ENCODE measurements at regions not wholly inside any gene's neighbourhood (a gene's known extent, or its start where the extent isn't known, plus 50 kb on each side); places are given as distances from the start of the nearest gene placed in this dataset.

DNA sequence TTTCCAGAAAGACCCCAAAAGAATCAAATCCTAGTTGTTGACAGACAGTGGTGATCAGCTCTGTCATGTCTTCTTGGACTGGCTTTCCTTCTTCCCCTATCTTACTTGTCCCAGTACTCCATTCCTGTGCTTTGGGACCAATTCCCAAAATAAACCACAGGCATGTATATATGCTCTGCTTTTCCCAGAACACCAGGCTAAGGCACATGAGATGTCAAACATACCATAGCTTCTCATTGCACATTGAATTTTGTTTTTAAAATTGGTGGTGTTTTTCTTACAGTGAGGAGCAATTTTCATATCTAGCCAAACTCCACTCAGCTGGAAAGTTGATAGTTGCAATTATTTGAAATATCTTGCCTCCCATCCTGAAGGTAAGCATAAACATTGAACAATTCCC is 88.9 kb upstream of the RGPD4 start (continued):
- TF ChIP-seq POLR2AphosphoS5 (IDR thresholded peaks at IDR 0.05; ENCODE audit: low read depth) (no peak), EZH2 (IDR thresholded peaks at IDR 0.05; ENCODE audit: low read depth, unreplicated experiment) (no peak), STAT1 (IDR thresholded peaks at IDR 0.05; ENCODE audit: unreplicated experiment) (no peak), ZNF331 (CRISPR knock-in tag; IDR thresholded peaks at IDR 0.05; ENCODE audit: low read depth) (no peak)
- TF ChIP-seq, protein P1, sequence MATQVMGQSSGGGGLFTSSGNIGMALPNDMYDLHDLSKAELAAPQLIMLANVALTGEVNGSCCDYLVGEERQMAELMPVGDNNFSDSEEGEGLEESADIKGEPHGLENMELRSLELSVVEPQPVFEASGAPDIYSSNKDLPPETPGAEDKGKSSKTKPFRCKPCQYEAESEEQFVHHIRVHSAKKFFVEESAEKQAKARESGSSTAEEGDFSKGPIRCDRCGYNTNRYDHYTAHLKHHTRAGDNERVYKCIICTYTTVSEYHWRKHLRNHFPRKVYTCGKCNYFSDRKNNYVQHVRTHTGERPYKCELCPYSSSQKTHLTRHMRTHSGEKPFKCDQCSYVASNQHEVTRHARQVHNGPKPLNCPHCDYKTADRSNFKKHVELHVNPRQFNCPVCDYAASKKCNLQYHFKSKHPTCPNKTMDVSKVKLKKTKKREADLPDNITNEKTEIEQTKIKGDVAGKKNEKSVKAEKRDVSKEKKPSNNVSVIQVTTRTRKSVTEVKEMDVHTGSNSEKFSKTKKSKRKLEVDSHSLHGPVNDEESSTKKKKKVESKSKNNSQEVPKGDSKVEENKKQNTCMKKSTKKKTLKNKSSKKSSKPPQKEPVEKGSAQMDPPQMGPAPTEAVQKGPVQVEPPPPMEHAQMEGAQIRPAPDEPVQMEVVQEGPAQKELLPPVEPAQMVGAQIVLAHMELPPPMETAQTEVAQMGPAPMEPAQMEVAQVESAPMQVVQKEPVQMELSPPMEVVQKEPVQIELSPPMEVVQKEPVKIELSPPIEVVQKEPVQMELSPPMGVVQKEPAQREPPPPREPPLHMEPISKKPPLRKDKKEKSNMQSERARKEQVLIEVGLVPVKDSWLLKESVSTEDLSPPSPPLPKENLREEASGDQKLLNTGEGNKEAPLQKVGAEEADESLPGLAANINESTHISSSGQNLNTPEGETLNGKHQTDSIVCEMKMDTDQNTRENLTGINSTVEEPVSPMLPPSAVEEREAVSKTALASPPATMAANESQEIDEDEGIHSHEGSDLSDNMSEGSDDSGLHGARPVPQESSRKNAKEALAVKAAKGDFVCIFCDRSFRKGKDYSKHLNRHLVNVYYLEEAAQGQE (IDR thresholded peaks at IDR 0.05; ENCODE audit: unreplicated experiment), result no peak

DNA sequence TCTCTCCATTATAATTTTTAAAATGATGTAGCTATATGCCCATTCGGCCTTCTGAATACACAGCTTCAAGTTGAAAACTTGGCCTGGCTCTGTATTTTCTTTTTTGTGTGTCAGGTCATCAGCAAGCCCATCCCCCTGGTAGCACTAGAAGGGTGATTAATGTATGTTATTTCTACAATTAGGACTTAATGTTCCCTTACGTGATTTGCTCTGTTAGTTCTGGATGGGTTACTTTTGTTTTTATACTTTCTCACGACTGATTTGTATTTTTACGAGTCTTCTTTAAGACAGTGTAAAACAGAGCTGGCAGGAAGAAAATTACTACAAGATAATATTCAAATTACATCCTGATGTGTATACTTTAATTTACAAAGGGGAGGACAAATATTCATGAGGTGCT is 88.4 kb upstream of the RGPD4 start:
- H3K27ac Mint-ChIP-seq, result no peak overlapping the region
- H3K27me3 Mint-ChIP-seq (ENCODE audit: insufficient read depth, low read depth, poor library complexity), result peaks cover 2% of the 10 kb centered on the region
- no peaks in the 10 kb centered on the region for H3K9me3 Mint-ChIP-seq
- TF ChIP-seq, protein P2, sequence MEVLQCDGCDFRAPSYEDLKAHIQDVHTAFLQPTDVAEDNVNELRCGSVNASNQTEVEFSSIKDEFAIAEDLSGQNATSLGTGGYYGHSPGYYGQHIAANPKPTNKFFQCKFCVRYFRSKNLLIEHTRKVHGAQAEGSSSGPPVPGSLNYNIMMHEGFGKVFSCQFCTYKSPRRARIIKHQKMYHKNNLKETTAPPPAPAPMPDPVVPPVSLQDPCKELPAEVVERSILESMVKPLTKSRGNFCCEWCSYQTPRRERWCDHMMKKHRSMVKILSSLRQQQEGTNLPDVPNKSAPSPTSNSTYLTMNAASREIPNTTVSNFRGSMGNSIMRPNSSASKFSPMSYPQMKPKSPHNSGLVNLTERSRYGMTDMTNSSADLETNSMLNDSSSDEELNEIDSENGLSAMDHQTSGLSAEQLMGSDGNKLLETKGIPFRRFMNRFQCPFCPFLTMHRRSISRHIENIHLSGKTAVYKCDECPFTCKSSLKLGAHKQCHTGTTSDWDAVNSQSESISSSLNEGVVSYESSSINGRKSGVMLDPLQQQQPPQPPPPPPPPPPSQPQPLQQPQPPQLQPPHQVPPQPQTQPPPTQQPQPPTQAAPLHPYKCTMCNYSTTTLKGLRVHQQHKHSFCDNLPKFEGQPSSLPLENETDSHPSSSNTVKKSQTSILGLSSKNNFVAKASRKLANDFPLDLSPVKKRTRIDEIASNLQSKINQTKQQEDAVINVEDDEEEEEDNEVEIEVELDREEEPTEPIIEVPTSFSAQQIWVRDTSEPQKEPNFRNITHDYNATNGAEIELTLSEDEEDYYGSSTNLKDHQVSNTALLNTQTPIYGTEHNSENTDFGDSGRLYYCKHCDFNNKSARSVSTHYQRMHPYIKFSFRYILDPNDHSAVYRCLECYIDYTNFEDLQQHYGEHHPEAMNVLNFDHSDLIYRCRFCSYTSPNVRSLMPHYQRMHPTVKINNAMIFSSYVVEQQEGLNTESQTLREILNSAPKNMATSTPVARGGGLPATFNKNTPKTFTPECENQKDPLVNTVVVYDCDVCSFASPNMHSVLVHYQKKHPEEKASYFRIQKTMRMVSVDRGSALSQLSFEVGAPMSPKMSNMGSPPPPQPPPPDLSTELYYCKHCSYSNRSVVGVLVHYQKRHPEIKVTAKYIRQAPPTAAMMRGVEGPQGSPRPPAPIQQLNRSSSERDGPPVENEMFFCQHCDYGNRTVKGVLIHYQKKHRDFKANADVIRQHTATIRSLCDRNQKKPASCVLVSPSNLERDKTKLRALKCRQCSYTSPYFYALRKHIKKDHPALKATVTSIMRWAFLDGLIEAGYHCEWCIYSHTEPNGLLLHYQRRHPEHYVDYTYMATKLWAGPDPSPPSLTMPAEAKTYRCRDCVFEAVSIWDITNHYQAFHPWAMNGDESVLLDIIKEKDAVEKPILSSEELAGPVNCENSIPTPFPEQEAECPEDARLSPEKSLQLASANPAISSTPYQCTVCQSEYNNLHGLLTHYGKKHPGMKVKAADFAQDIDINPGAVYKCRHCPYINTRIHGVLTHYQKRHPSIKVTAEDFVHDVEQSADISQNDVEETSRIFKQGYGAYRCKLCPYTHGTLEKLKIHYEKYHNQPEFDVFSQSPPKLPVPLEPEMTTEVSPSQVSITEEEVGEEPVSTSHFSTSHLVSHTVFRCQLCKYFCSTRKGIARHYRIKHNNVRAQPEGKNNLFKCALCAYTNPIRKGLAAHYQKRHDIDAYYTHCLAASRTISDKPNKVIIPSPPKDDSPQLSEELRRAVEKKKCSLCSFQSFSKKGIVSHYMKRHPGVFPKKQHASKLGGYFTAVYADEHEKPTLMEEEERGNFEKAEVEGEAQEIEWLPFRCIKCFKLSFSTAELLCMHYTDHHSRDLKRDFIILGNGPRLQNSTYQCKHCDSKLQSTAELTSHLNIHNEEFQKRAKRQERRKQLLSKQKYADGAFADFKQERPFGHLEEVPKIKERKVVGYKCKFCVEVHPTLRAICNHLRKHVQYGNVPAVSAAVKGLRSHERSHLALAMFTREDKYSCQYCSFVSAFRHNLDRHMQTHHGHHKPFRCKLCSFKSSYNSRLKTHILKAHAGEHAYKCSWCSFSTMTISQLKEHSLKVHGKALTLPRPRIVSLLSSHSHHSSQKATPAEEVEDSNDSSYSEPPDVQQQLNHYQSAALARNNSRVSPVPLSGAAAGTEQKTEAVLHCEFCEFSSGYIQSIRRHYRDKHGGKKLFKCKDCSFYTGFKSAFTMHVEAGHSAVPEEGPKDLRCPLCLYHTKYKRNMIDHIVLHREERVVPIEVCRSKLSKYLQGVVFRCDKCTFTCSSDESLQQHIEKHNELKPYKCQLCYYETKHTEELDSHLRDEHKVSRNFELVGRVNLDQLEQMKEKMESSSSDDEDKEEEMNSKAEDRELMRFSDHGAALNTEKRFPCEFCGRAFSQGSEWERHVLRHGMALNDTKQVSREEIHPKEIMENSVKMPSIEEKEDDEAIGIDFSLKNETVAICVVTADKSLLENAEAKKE (CRISPR knock-in tag; IDR thresholded peaks at IDR 0.05), result no peak
- TF ChIP-seq, protein P1 (IDR thresholded peaks at IDR 0.05; ENCODE audit: unreplicated experiment), result no peak
- no peak for TF ChIP-seq EZH2phosphoT487 (IDR thresholded peaks at IDR 0.05; ENCODE audit: unreplicated experiment)
- TF ChIP-seq, protein P3, sequence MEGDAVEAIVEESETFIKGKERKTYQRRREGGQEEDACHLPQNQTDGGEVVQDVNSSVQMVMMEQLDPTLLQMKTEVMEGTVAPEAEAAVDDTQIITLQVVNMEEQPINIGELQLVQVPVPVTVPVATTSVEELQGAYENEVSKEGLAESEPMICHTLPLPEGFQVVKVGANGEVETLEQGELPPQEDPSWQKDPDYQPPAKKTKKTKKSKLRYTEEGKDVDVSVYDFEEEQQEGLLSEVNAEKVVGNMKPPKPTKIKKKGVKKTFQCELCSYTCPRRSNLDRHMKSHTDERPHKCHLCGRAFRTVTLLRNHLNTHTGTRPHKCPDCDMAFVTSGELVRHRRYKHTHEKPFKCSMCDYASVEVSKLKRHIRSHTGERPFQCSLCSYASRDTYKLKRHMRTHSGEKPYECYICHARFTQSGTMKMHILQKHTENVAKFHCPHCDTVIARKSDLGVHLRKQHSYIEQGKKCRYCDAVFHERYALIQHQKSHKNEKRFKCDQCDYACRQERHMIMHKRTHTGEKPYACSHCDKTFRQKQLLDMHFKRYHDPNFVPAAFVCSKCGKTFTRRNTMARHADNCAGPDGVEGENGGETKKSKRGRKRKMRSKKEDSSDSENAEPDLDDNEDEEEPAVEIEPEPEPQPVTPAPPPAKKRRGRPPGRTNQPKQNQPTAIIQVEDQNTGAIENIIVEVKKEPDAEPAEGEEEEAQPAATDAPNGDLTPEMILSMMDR (conservative IDR thresholded peaks at IDR 0.05; ENCODE audit: low read depth in 2 of 2), result no peak
- TF ChIP-seq NANOG (IDR thresholded peaks at IDR 0.05; ENCODE audit: borderline replicate concordance), result no peak
- no peak for TF ChIP-seq POLR2AphosphoS5 (IDR thresholded peaks at IDR 0.05; ENCODE audit: low read depth)
- no peak for TF ChIP-seq EZH2 (IDR thresholded peaks at IDR 0.05; ENCODE audit: low read depth, unreplicated experiment)
- TF ChIP-seq STAT1 (IDR thresholded peaks at IDR 0.05; ENCODE audit: unreplicated experiment), result no peak
- Histone ChIP-seq H3K4me3 (no peak overlapping the region), H3K27me3 (ENCODE audit: insufficient read depth) (no peaks in the 10 kb centered on the region), H3K4me2 (peak overlapping the region; percentile 28; the same call in 1 of the 2 replicates), H3K9me2 (ENCODE audit: insufficient read depth) (peaks cover 11% of the 10 kb centered on the region; the same call in 1 of the 2 replicates), H4K20me1 (replicated peaks; ENCODE audit: insufficient read depth) (no peaks in the 10 kb centered on the region), H3K27ac (ENCODE audit: low read depth) (no peak overlapping the region), H2AFZ (peak overlapping the region; percentile 65; the same call in 1 of the 2 replicates), H3K4me1 (ENCODE audit: insufficient read depth) (no peaks in the 10 kb centered on the region), H3F3A (replicated peaks; ENCODE audit: low read depth) (no peaks in the 10 kb centered on the region), H3K79me2 (replicated peaks; ENCODE audit: insufficient read depth) (no peaks in the 10 kb centered on the region), H3K36me3 (ENCODE audit: insufficient read depth) (no peaks in the 10 kb centered on the region)
- no peaks in the 10 kb centered on the region for H3K36me3 Mint-ChIP-seq (ENCODE audit: low read depth)
- H3K4me3 Mint-ChIP-seq, result no peak overlapping the region
- H3K4me1 Mint-ChIP-seq, result peaks cover 4% of the 10 kb centered on the region; the same call in 2 of the 3 replicates
- DNase-seq (ENCODE audit: low spot score) (no peak), ATAC-seq (no peak)
